Midbrain (tissue), 1 donor: ENCODE measurements at regions not wholly inside any gene's neighbourhood (a gene's known extent, or its start where the extent isn't known, plus 50 kb on each side); places are given as distances from the start of the nearest gene placed in this dataset.
"Not testable (repeated sequence)": the region's sequence is repeated elsewhere in the genome, so short reads cannot be mapped to it uniquely, and the experiment has no call there.

Experiments used
- DNase-seq: peaks from one replicate; lab custom pipeline; 2025; lab: John Stamatoyannopoulos, UW

GRCh38 chr20:29427201-29428060 is 1830.0 kb upstream of the DEFB115 start:
- DNase-seq = no peak

- DNase-seq = no peak
These were observed 1826.9 kb upstream of the DEFB115 start for GRCh38 chr20:29430531-29430930.

GRCh38 chr20:29440721-29441120 is 1816.7 kb upstream of the DEFB115 start:
- not testable (repeated sequence) for DNase-seq

GRCh38 chr20:29443206-29443781 is 1814.2 kb upstream of the DEFB115 start:
- peak; percentile 63 for DNase-seq

- no peak for DNase-seq
These were observed 1813.6 kb upstream of the DEFB115 start for GRCh38 chr20:29443819-29444218.

GRCh38 chr20:29445050-29445907 is 1812.2 kb upstream of the DEFB115 start:
- DNase-seq = peak; percentile 8

- DNase-seq = not testable (repeated sequence)
These were observed 1809.7 kb upstream of the DEFB115 start for GRCh38 chr20:29447517-29448484.

- no peak for DNase-seq
These were observed 1808.5 kb upstream of the DEFB115 start for GRCh38 chr20:29448806-29449470.

GRCh38 chr20:29452186-29452585 is 1805.3 kb upstream of the DEFB115 start:
- DNase-seq = no peak

- not testable (repeated sequence) for DNase-seq
These were observed 1800.3 kb upstream of the DEFB115 start for GRCh38 chr20:29456987-29457693.

GRCh38 chr20:29472606-29473005 is 1784.9 kb upstream of the DEFB115 start:
- DNase-seq = no peak

GRCh38 chr20:29492840-29493239 is 1764.6 kb upstream of the DEFB115 start:
- not testable (repeated sequence) for DNase-seq

GRCh38 chr20:29496767-29497166 is 1760.7 kb upstream of the DEFB115 start:
- DNase-seq = not testable (repeated sequence)

GRCh38 chr20:29497261-29497671 is 1760.2 kb upstream of the DEFB115 start:
- DNase-seq = no peak

GRCh38 chr20:29497684-29498083 is 1759.8 kb upstream of the DEFB115 start:
- not testable (repeated sequence) for DNase-seq

- not testable (repeated sequence) for DNase-seq
These were observed 1756.7 kb upstream of the DEFB115 start for GRCh38 chr20:29500738-29501137.

GRCh38 chr20:29514634-29515033 is 1742.8 kb upstream of the DEFB115 start:
- not testable (repeated sequence) for DNase-seq

GRCh38 chr20:29516847-29517246 is 1740.6 kb upstream of the DEFB115 start:
- DNase-seq = not testable (repeated sequence)

- DNase-seq = not testable (repeated sequence)
These were observed 1737.7 kb upstream of the DEFB115 start for GRCh38 chr20:29519610-29520241.
